ENCODE measurements at regions not wholly inside any gene's neighbourhood (a gene's known extent, or its start where the extent isn't known, plus 50 kb on each side); places are given as distances from the start of the nearest gene placed in this dataset.

- Histone ChIP-seq H3K36me3 (replicated peaks in 1 of 2; ENCODE audit: insufficient read depth in 1 of 2, low read depth in 2 of 2) (no peaks in the 10 kb centered on the region), H3K4me1 (peaks cover 65% of the 10 kb centered on the region), H3K9me3 (no peaks in the 10 kb centered on the region), H3K4me3 (no peak overlapping the region), H3K27me3 (no peaks in the 10 kb centered on the region), H3K27ac (peak overlapping the region; percentile 88 to 93 (median 90))
- no peak for ATAC-seq
- intact Hi-C loops (cut with DNase I): no loop called here
- 56 to 74% methylated on average over 4 of the region's 4 CpGs for WGBS, 2 donors
- no peak for DNase-seq
- no peak for TF ChIP-seq CTCF (IDR thresholded peaks at IDR 0.05)
- peak in 2 of 3 donors; percentile 5 to 39 for TF ChIP-seq POLR2A (IDR thresholded peaks at IDR 0.05)
Measured at GRCh38 chr14:65296876-65297275, 115.7 kb upstream of the FUT8 start.

- Histone ChIP-seq H3K4me3 (no peak overlapping the region), H3K36me3 (replicated peaks in 1 of 2; ENCODE audit: insufficient read depth in 1 of 2, low read depth in 2 of 2) (no peaks in the 10 kb centered on the region), H3K27ac (peak overlapping the region; percentile 88 to 93 (median 90)), H3K27me3 (no peaks in the 10 kb centered on the region), H3K9me3 (no peaks in the 10 kb centered on the region), H3K4me1 (peaks cover 72% of the 10 kb centered on the region)
- DNase-seq: peak; percentile 88 to 96 (median 94)
- TF ChIP-seq CTCF (IDR thresholded peaks at IDR 0.05) (peak in 3 of 7 experiments; percentile 8 to 19 (median 15)), POLR2A (IDR thresholded peaks at IDR 0.05) (peak in 2 of 3 donors; percentile 63 to 69)
- peak; percentile 76 for ATAC-seq
- intact Hi-C loops (cut with DNase I): no loop called here
- WGBS, 2 donors: 32 to 39% methylated on average over 5 of the region's 5 CpGs
Measured at GRCh38 chr14:65297744-65298143, 114.8 kb upstream of the FUT8 start.

GRCh38 chr14:65299826-65300225 lies 112.7 kb upstream of the FUT8 start:
- H3K4me1 ChIP-seq: peaks cover 83% of the 10 kb centered on the region
- peak overlapping the region; percentile 88 to 94 (median 91) for H3K27ac ChIP-seq
- peak in 1 of 7 experiments; percentile 3 for TF ChIP-seq CTCF (IDR thresholded peaks at IDR 0.05)
- TF ChIP-seq POLR2A (IDR thresholded peaks at IDR 0.05): peak in 2 of 3 donors; percentile 34 to 54
- WGBS, 2 donors: 13 to 28% methylated on average over 3 of the region's 3 CpGs
- no peak overlapping the region for H3K4me3 ChIP-seq
- no peaks in the 10 kb centered on the region for H3K27me3 ChIP-seq
- no peaks in the 10 kb centered on the region for H3K36me3 ChIP-seq (replicated peaks in 1 of 2; ENCODE audit: insufficient read depth in 1 of 2, low read depth in 2 of 2)
- no peaks in the 10 kb centered on the region for H3K9me3 ChIP-seq
- peak; percentile 45 for ATAC-seq
- DNase-seq: peak; percentile 76 to 85 (median 80)
- intact Hi-C loops (cut with DNase I): no loop called here

GRCh38 chr14:65301862-65302539 lies 110.5 kb upstream of the FUT8 start:
- Histone ChIP-seq H3K27ac (peak overlapping the region; percentile 88 to 94 (median 91)), H3K27me3 (no peaks in the 10 kb centered on the region), H3K4me3 (no peak overlapping the region), H3K36me3 (replicated peaks in 1 of 2; ENCODE audit: insufficient read depth in 1 of 2, low read depth in 2 of 2) (no peaks in the 10 kb centered on the region), H3K9me3 (no peaks in the 10 kb centered on the region), H3K4me1 (peaks cover 65% of the 10 kb centered on the region)
- DNase-seq: peak; percentile 78 to 93 (median 86)
- 37 to 39% methylated on average over 7 of the region's 7 CpGs for WGBS, 2 donors
- intact Hi-C loops (cut with DNase I): no loop called here
- TF ChIP-seq CTCF (IDR thresholded peaks at IDR 0.05) (peak in 1 of 7 experiments; percentile 11), POLR2A (IDR thresholded peaks at IDR 0.05) (peak; percentile 29 to 92 (median 86))
- peak; percentile 77 for ATAC-seq

Data from body of pancreas (tissue), 4 donors.